ENCODE measurements at regions not wholly inside any gene's neighbourhood (a gene's known extent, or its start where the extent isn't known, plus 50 kb on each side); places are given as distances from the start of the nearest gene placed in this dataset.

DNA sequence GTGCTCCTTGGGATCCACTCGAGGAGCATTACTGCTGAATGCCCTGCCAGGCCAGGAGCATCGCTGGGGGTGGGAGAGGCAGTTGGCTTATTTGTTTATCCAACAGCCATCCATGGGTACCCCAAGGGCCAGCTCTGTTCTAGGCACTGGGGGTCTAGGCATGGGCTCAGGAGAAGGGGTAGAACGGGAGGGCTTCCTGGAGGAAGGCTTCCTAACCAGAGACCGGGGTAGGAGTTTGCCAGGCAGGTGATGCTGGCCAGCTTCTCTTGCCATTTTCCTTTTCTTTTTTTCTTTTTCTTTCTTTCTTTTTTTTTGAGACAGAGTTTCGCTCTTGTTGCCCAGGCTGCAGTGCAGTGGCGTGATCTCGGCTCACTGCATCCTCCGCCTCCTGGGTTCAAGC is 241.0 kb downstream of the SEC14L1 start:
- Histone ChIP-seq H2AFZ (ENCODE audit: low read length) (no peak overlapping the region), H3K4me1 (ENCODE audit: insufficient read depth, low read length) (peaks cover 99% of the 10 kb centered on the region), H3K27me3 (ENCODE audit: control insufficient read depth in 1 of 2, insufficient read depth in 2 of 2, low read length in 2 of 2) (no peaks in the 10 kb centered on the region), H3K27ac (ENCODE audit: extremely low read length, insufficient read depth, low read length) (no peak overlapping the region), H3K9ac (ENCODE audit: insufficient read depth, low read depth, low read length) (no peak overlapping the region), H3K79me2 (ENCODE audit: insufficient read depth, low read length) (peaks cover 95% of the 10 kb centered on the region), H4K20me1 (ENCODE audit: insufficient read depth, low read length) (peaks cover 97% of the 10 kb centered on the region), H3K36me3 (replicated peaks in 1 of 2; ENCODE audit: control insufficient read depth in 1 of 2, insufficient read depth in 2 of 2, low read length in 2 of 2) (peaks cover 9 to 18% of the 10 kb centered on the region in 2 experiments; a peak in 4 of 5 replicates), H3K4me2 (ENCODE audit: low read depth, low read length) (no peak overlapping the region; the same call in 1 of the 2 replicates), H3K9me3 (ENCODE audit: low read length) (no peaks in the 10 kb centered on the region), H3K4me3 (replicated peaks in 1 of 3; ENCODE audit: insufficient read depth in 1 of 3, low read depth in 2 of 3, low read length in 3 of 3) (no peak overlapping the region)
- DNase-seq (ENCODE audit: low spot score) (no peak), FAIRE-seq (no peak), ATAC-seq (no peak)
- ChIA-PET POLR2A (interaction anchor here (1.0 to 3.3 kb wide), 3 partner anchors 9 to 19 kb away, joined by 3 to 23 read pairs (median 4); no protein-coding TSS in a partner anchor), CTCF (ENCODE audit: low intra/inter-chr PET ratio, low total read pairs) (no interaction called here)
- 93% methylated on average over 8 of the region's 8 CpGs for WGBS (ENCODE audit: low lambda C conversion rate)
- no TSS peak for BruUV-seq (replicated peaks)
- TF ChIP-seq, protein P1, sequence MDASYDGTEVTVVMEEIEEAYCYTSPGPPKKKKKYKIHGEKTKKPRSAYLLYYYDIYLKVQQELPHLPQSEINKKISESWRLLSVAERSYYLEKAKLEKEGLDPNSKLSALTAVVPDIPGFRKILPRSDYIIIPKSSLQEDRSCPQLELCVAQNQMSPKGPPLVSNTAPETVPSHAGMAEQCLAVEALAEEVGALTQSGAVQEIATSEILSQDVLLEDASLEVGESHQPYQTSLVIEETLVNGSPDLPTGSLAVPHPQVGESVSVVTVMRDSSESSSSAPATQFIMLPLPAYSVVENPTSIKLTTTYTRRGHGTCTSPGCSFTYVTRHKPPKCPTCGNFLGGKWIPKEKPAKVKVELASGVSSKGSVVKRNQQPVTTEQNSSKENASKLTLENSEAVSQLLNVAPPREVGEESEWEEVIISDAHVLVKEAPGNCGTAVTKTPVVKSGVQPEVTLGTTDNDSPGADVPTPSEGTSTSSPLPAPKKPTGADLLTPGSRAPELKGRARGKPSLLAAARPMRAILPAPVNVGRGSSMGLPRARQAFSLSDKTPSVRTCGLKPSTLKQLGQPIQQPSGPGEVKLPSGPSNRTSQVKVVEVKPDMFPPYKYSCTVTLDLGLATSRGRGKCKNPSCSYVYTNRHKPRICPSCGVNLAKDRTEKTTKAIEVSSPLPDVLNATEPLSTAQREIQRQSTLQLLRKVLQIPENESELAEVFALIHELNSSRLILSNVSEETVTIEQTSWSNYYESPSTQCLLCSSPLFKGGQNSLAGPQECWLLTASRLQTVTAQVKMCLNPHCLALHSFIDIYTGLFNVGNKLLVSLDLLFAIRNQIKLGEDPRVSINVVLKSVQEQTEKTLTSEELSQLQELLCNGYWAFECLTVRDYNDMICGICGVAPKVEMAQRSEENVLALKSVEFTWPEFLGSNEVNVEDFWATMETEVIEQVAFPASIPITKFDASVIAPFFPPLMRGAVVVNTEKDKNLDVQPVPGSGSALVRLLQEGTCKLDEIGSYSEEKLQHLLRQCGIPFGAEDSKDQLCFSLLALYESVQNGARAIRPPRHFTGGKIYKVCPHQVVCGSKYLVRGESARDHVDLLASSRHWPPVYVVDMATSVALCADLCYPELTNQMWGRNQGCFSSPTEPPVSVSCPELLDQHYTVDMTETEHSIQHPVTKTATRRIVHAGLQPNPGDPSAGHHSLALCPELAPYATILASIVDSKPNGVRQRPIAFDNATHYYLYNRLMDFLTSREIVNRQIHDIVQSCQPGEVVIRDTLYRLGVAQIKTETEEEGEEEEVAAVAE (CRISPR knock-in tag; IDR thresholded peaks at IDR 0.05; ENCODE audit: borderline replicate concordance) = no peak
- TF ChIP-seq ZNF782 (CRISPR knock-in tag; IDR thresholded peaks at IDR 0.05; ENCODE audit: borderline replicate concordance) = no peak
- no peak for TF ChIP-seq RFX3 (CRISPR knock-in tag; IDR thresholded peaks at IDR 0.05)
- TF ChIP-seq CENPT (CRISPR knock-in tag; IDR thresholded peaks at IDR 0.05; ENCODE audit: low read depth) = no peak
- TF ChIP-seq, protein P2, sequence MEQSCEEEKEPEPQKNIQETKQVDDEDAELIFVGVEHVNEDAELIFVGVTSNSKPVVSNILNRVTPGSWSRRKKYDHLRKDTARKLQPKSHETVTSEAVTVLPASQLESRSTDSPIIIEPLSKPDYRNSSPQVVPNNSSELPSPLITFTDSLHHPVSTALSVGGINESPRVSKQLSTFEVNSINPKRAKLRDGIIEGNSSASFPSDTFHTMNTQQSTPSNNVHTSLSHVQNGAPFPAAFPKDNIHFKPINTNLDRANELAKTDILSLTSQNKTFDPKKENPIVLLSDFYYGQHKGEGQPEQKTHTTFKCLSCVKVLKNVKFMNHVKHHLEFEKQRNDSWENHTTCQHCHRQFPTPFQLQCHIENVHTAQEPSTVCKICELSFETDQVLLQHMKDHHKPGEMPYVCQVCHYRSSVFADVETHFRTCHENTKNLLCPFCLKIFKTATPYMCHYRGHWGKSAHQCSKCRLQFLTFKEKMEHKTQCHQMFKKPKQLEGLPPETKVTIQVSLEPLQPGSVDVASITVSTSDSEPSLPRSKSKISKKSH (CRISPR knock-in tag; IDR thresholded peaks at IDR 0.05; ENCODE audit: borderline replicate concordance) = no peak
- TF ChIP-seq HOXA5 (CRISPR knock-in tag; IDR thresholded peaks at IDR 0.05) = no peak
- TF ChIP-seq ZNF570 (CRISPR knock-in tag; IDR thresholded peaks at IDR 0.05; ENCODE audit: borderline replicate concordance) = no peak
- no peak for TF ChIP-seq ZNF678 (CRISPR knock-in tag; IDR thresholded peaks at IDR 0.05)
- no peak for TF ChIP-seq ZMYM4 (CRISPR knock-in tag; IDR thresholded peaks at IDR 0.05)
- TF ChIP-seq ZNF609 (CRISPR knock-in tag; IDR thresholded peaks at IDR 0.05; ENCODE audit: borderline replicate concordance) = no peak
- in situ Hi-C loops (cut with HindIII; ENCODE audit: extremely low pct_ligation_motif_present, low pct_unique_long_range_greater_than_20kb) (no loop called here), intact Hi-C loops (cut with micrococcal nuclease; ENCODE audit: unreplicated experiment) (no loop called here)

Measured in HepG2 (cell line).